A673 (cell line): ENCODE measurements at regions not wholly inside any gene's neighbourhood (a gene's known extent, or its start where the extent isn't known, plus 50 kb on each side); places are given as distances from the start of the nearest gene placed in this dataset.

Experiments used
- EZH2 ChIP-seq: fragments of 200-600 bp; sonication (generic); IDR thresholded peaks from 2 replicates; pipeline ENCODE4 v1.6.1; 2017; ENCODE audit warnings: borderline replicate concordance, low read depth, mild to moderate bottlenecking, mixed read lengths, antibody characterized with exemption, low read length; ENCODE audit not compliant: poor library complexity, severe bottlenecking
- TF ChIP-seq, protein P1 (sequence below): fragments of 300-800, 200-600 bp; sonication (generic); conservative IDR thresholded peaks from 2 replicates; pipeline ENCODE4 v1.5.1; 2017; ENCODE audit warnings: low read depth, mild to moderate bottlenecking, antibody characterized with exemption, low read length, moderate library complexity, mixed read lengths

DNA sequence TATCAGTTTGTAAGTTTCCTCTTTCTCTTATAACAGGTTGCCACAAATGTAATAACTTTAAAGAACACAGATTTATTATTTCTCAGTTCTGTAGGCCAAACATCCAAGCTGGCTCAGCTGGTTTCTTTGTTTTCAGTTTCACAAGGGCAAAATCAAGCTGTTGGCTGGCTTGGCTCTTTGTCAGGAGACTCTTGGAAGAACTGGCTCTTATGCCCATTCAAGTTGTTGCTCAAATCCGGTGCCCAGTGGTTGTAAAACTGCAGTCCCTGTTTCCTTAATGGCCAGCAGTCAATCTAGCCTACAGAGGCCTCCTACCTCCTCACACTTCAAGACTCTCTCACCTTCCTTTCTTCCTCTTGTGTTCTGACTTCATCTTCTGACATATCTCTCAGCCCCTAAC is 1171.0 kb downstream of the MRPL39 start:
- no peak for TF ChIP-seq EZH2
- TF ChIP-seq, protein P1, sequence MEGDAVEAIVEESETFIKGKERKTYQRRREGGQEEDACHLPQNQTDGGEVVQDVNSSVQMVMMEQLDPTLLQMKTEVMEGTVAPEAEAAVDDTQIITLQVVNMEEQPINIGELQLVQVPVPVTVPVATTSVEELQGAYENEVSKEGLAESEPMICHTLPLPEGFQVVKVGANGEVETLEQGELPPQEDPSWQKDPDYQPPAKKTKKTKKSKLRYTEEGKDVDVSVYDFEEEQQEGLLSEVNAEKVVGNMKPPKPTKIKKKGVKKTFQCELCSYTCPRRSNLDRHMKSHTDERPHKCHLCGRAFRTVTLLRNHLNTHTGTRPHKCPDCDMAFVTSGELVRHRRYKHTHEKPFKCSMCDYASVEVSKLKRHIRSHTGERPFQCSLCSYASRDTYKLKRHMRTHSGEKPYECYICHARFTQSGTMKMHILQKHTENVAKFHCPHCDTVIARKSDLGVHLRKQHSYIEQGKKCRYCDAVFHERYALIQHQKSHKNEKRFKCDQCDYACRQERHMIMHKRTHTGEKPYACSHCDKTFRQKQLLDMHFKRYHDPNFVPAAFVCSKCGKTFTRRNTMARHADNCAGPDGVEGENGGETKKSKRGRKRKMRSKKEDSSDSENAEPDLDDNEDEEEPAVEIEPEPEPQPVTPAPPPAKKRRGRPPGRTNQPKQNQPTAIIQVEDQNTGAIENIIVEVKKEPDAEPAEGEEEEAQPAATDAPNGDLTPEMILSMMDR: no peak
